NCI-H526 (cell line): ENCODE measurements at regions not wholly inside any gene's neighbourhood (a gene's known extent, or its start where the extent isn't known, plus 50 kb on each side); places are given as distances from the start of the nearest gene placed in this dataset.

ENCODE experiments used
- DNase-seq, 2 experiments: peaks; one replicate each; lab custom pipeline; 2025; lab: John Stamatoyannopoulos, UW

- DNase-seq, result no peak
Measured at GRCh38 chrX:40452031-40452430, 128.7 kb upstream of the ATP6AP2 start.

GRCh38 chrX:40449956-40450706, 130.6 kb upstream of the ATP6AP2 start:
- DNase-seq, result no peak

GRCh38 chrX:40449396-40449795, 131.4 kb upstream of the ATP6AP2 start:
- no peak for DNase-seq

- DNase-seq, result no peak
Measured at GRCh38 chrX:40448793-40449192, 132.0 kb upstream of the ATP6AP2 start.

- no peak for DNase-seq
Measured at GRCh38 chrX:40446921-40447320, 133.8 kb upstream of the ATP6AP2 start.

- DNase-seq, result no peak
Measured at GRCh38 chrX:40445691-40446090, 135.1 kb upstream of the ATP6AP2 start.

GRCh38 chrX:40444798-40445496, 135.8 kb upstream of the ATP6AP2 start:
- DNase-seq, result no peak

GRCh38 chrX:40444133-40444532, 136.6 kb upstream of the ATP6AP2 start:
- DNase-seq, result no peak

- DNase-seq, result no peak
Measured at GRCh38 chrX:40440866-40441265, 139.9 kb upstream of the ATP6AP2 start.

- no peak for DNase-seq
Measured at GRCh38 chrX:40439625-40440532, 140.9 kb upstream of the ATP6AP2 start.

- no peak for DNase-seq
Measured at GRCh38 chrX:40437348-40437747, 143.4 kb upstream of the ATP6AP2 start.

- peak in 1 of 2 experiments; percentile 48 for DNase-seq
Measured at GRCh38 chrX:40434947-40435346, 145.8 kb upstream of the ATP6AP2 start.

GRCh38 chrX:40434443-40434842, 146.3 kb upstream of the ATP6AP2 start:
- no peak for DNase-seq

GRCh38 chrX:40433160-40433559, 147.6 kb upstream of the ATP6AP2 start:
- no peak for DNase-seq

GRCh38 chrX:40424259-40424658, 156.5 kb upstream of the ATP6AP2 start:
- no peak for DNase-seq

- DNase-seq, result no peak
Measured at GRCh38 chrX:40423299-40423698, 157.5 kb upstream of the ATP6AP2 start.

GRCh38 chrX:40422021-40422420, 158.7 kb upstream of the ATP6AP2 start:
- no peak for DNase-seq

- DNase-seq, result peak; percentile 75 to 79
Measured at GRCh38 chrX:40420899-40421729, 159.7 kb upstream of the ATP6AP2 start.

GRCh38 chrX:40418813-40419195, 162.0 kb upstream of the ATP6AP2 start:
- no peak for DNase-seq

GRCh38 chrX:40418146-40418812, 162.5 kb upstream of the ATP6AP2 start:
- DNase-seq, result peak in 1 of 2 experiments; percentile 29

- no peak for DNase-seq
Measured at GRCh38 chrX:40415675-40416074, 165.1 kb upstream of the ATP6AP2 start.
